GM11168 (cell line): ENCODE measurements at regions not wholly inside any gene's neighbourhood (a gene's known extent, or its start where the extent isn't known, plus 50 kb on each side); places are given as distances from the start of the nearest gene placed in this dataset.
"Not testable (repeated sequence)": the region's sequence is repeated elsewhere in the genome, so short reads cannot be mapped to it uniquely, and the experiment has no call there.

Experiments used
- in situ Hi-C: fragments of 300-500 bp; cut with MboI; formaldehyde crosslinking; loops from one replicate; pipeline ENCODE4 v1.12.0; 2022; ENCODE audit warnings: low sequenced_read_pairs; ENCODE audit not compliant: unreplicated experiment

GRCh38 chr6:85911067-85911466, 268.4 kb upstream of the SYNCRIP start:
- in situ Hi-C loops = loop anchor here (25.0 kb wide), 1 partner anchor 276 kb away; no protein-coding TSS in a partner anchor

GRCh38 chr6:85908120-85908519, 265.4 kb upstream of the SYNCRIP start:
- in situ Hi-C loops = loop anchor here (25.0 kb wide), 1 partner anchor 279 kb away; no protein-coding TSS in a partner anchor

DNA sequence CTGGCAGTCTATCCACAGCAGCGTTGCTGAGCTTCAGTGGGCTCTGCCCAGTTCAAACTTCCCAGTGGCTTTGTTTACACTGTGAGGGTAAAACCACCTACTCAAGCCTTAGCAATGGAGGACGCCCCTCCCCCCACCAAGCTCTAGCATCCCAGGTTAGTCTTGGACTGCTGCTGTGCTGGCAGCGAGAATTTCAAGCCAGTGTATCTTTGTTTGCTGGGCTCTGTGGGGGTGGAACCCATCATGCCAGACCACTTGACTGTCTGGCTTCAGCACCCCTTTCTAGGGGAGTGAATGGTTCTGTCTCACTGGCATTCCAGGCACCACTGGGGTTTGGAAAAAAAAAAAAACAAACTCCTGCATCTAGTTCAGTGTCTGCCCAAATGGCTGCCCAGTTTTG, 249.7 kb upstream of the SYNCRIP start:
- in situ Hi-C loops = no loop called here

- in situ Hi-C loops = no loop called here
Measured at GRCh38 chr6:85887461-85887860, 244.8 kb upstream of the SYNCRIP start.

DNA sequence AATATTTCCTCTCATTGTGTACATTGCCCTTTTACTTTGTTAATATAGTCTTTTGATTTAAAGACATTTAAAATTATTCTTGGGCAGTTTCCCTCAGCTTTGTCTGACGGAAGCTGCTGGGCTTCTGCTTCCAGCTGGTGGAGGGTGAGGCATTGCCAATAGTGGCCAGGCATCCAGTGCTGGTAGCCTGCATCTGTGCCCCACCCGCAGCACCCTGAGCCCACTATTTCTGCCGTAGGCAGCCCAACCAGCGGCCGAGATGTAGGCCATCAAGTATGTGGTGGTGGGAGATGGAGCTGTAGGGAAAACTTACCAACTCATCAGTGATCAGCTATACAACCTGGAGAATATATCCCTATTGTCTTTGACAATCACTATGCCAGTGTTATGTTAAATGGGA, 226.0 kb upstream of the SYNCRIP start:
- in situ Hi-C loops = no loop called here

- in situ Hi-C loops = no loop called here
Measured at GRCh38 chr6:85867595-85867994, 224.9 kb upstream of the SYNCRIP start.

DNA sequence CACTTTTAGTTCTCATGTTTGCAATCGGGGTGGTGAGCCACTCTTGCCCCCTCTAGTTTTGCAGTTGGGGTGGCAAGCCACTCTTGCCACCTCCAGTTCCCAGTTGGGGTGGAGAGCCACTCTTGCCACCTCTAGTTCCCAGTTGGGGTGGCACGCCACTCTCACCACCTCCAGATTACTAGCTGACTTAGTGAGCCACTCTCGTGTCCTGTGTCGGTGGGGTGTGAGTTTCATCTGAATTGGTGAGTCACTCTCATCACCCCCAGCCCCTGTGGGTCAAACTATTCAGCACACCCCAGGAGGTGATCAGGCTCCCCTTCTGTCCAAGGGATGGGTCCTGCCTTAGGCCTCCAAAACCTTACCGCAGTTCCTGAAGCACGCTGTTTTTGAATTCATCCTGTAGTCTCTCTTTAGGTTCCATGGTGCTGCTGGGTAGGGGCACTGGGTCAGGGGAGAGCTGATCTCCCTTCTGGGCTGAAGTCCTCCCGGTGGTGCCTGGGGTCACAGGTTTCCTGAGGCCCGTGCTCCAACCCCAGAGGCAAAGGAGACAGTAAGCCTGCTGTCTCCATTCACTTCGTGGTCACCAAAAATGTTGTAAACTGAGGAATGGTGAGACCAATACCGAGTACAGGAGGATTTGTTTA, 224.2 kb upstream of the SYNCRIP start:
- in situ Hi-C loops = no loop called here

DNA sequence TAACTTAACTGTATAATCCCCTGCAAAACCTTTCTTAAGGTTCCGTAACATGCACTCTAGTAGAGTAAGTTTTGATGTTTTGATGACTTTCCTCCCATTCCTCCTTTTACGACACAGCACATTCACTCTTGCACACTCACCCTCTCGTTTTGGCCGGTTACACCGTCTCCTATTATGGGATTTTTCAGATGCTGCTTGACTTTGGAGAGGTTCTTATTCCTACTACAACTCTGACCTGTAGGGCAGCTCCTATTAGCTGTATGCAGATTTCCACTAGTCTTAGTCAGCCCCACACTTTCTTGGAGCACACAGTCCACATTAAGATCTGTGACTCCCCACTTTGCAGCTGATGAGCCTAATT, 223.7 kb upstream of the SYNCRIP start:
- in situ Hi-C loops = no loop called here

- in situ Hi-C loops = no loop called here
Measured at GRCh38 chr6:85865420-85866369, 223.0 kb upstream of the SYNCRIP start.

DNA sequence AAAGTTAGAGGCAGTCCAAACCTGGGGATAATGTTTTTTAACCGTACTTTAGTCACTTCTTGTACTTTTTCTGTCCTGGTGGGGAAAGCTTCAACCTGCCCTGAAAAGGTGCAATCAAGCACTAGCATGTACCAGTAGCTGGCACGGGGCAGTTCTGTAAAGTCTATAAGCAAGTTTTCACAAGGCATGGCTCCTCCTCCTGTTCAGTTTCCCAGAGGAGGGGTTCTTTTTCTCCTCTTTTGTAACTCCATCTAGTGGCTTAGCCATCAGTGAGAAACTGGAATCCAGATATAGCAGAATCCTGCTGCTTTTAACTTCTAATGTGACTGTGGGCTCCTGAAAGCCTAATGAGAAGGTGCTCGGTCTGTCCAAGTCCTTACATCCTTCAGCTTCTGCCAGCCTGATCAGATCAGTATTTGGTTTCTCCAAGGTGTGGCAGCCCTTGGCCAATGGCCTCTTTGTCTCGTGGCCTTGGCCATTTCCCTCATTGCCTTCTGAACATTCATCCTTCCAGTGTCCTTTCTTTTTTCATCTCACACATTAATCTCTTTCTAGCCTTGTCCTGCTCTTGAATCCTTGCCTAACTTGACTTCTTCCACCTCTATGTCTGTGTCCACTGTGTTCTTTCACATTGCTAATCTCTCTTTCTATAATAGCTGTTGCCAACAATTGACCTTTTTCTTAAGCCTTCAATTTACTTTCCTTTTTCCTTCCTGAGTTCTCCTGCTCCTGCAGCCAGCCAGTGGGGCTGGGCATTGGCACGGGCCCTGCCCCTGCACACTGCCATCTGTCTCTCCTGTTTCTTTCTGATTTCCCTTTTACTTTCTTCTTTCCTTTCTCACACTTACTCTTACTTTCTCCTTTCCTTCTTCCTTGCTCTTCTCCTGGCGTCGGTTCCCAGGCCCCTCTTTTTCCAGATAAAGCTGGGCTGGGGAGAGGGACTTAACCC, 222.0 kb upstream of the SYNCRIP start:
- in situ Hi-C loops = no loop called here

GRCh38 chr6:85856235-85856634, 213.5 kb upstream of the SYNCRIP start:
- in situ Hi-C loops = no loop called here

- in situ Hi-C loops = not testable (repeated sequence)
Measured at GRCh38 chr6:85838351-85839119, 195.8 kb upstream of the SYNCRIP start.

DNA sequence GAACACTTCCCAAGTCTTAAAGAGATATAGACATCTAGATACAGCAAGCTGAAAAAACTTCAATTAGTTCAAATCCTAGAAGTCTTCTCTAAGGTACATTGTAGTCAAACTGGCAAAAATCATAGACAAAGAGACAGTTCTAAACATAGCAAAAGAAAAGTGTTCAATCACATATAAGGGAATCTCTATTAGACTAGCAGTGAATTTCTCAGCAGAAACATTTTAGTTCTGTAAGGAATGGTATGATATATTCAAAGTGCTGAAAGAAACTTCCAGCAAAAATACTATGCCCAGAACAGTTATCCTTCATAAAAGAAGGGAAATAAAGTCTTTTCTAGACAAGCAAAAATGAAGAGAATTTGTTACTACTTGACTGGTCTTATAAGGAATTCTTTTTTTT, 186.3 kb upstream of the SYNCRIP start:
- in situ Hi-C loops = no loop called here

- in situ Hi-C loops = no loop called here
Measured at GRCh38 chr6:85826997-85827396, 184.3 kb upstream of the SYNCRIP start.

DNA sequence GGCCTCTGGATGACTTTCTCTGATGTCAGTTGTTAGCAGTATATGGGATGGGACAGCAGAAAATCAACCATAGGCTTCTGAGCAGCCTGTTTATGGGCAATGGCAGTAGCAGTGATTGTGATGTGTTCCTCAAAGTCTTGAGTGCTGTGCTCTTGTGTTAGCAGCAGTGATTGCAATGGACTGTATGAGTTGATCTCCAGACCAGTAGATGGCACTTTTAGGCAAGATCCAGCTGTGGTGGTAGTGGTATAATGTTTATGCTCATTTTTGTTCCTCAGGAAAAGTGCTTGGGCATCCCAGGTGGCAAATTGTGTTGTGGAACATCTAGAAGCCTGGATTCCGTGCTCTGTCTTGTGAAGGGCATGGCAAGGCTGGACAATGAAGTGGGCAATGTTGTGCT, 181.6 kb upstream of the SYNCRIP start:
- in situ Hi-C loops = no loop called here

- in situ Hi-C loops = no loop called here
Measured at GRCh38 chr6:85810558-85810957, 167.9 kb upstream of the SYNCRIP start.

GRCh38 chr6:85803721-85804120, 161.0 kb upstream of the SYNCRIP start:
- in situ Hi-C loops = no loop called here

DNA sequence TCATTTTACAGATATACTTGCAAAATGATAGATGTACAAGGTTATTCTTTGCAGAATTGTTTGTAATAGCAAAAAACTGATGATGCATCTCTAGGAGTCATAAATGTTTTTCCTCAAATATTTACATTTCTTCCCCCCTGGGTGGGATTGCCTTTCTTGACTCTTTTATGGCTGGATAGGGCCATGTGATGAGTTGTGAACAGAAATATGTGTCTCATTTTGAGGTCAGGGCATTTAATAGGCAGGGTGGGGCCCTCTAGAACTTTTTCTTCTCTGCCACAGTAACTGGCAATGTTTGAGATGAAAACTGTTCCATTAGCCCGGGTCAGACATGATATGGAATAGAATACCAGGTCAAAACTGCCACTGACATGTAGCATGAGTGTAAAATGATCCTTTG, 159.5 kb upstream of the SYNCRIP start:
- in situ Hi-C loops = no loop called here

- in situ Hi-C loops = no loop called here
Measured at GRCh38 chr6:85798931-85799652, 156.4 kb upstream of the SYNCRIP start.
